ENCODE measurements at regions not wholly inside any gene's neighbourhood (a gene's known extent, or its start where the extent isn't known, plus 50 kb on each side); places are given as distances from the start of the nearest gene placed in this dataset.

GRCh38 chr13:88670509-88670908 lies 999.3 kb downstream of the SLITRK5 start:
- Histone ChIP-seq H2BK12ac (ENCODE audit: low read length) (no peak overlapping the region), H4K12ac (ENCODE audit: low read depth, low read length) (no peak overlapping the region), H3K27ac (ENCODE audit: low read depth, low read length) (no peak overlapping the region), H4K8ac (ENCODE audit: low read depth, low read length) (no peak overlapping the region), H3K79me2 (ENCODE audit: control insufficient read depth, insufficient read depth, low read length, poor library complexity) (no peaks in the 10 kb centered on the region), H3K18ac (ENCODE audit: low read length) (no peak overlapping the region), H2BK120ac (ENCODE audit: insufficient read depth, low read length, poor library complexity) (no peak overlapping the region), H3K79me1 (ENCODE audit: low read length) (no peaks in the 10 kb centered on the region), H3K9me3 (ENCODE audit: insufficient read depth, low read depth, low read length) (no peaks in the 10 kb centered on the region), H2BK5ac (ENCODE audit: low read depth, low read length, poor library complexity) (no peak overlapping the region), H3K4ac (ENCODE audit: low read depth, low read length) (no peak overlapping the region), H3K27me3 (ENCODE audit: insufficient read depth, low read length) (no peaks in the 10 kb centered on the region), H3K4me2 (ENCODE audit: low read length) (no peak overlapping the region), H3K36me3 (ENCODE audit: control insufficient read depth in 1 of 2, insufficient read depth in 2 of 2, low read length in 2 of 2) (no peaks in the 10 kb centered on the region), H4K91ac (ENCODE audit: low read depth, low read length) (no peak overlapping the region), H3K23ac (ENCODE audit: low read length) (no peak overlapping the region), H2AK5ac (ENCODE audit: low read length) (no peak overlapping the region), H2AFZ (ENCODE audit: insufficient read depth, low read length, poor library complexity) (no peak overlapping the region), H3K4me3 (ENCODE audit: low read depth, low read length) (no peak overlapping the region), H3K4me1 (ENCODE audit: control insufficient read depth in 1 of 2, insufficient read depth in 2 of 2, low read length in 2 of 2) (no peaks in the 10 kb centered on the region), H3K9ac (ENCODE audit: low read length) (no peak overlapping the region), H3K14ac (ENCODE audit: low read length) (no peak overlapping the region)
- no peak for DNase-seq
- whole genome bisulfite sequencing (ENCODE audit: extremely low coverage, insufficient coverage, insufficient read length), result no CpG with 5 or more reads among the region's 1 CpG

- H2BK5ac ChIP-seq (ENCODE audit: low read depth, low read length, poor library complexity), result no peak overlapping the region
Observed at GRCh38 chr13:88674841-88675240, 1003.7 kb downstream of the SLITRK5 start.

DNA sequence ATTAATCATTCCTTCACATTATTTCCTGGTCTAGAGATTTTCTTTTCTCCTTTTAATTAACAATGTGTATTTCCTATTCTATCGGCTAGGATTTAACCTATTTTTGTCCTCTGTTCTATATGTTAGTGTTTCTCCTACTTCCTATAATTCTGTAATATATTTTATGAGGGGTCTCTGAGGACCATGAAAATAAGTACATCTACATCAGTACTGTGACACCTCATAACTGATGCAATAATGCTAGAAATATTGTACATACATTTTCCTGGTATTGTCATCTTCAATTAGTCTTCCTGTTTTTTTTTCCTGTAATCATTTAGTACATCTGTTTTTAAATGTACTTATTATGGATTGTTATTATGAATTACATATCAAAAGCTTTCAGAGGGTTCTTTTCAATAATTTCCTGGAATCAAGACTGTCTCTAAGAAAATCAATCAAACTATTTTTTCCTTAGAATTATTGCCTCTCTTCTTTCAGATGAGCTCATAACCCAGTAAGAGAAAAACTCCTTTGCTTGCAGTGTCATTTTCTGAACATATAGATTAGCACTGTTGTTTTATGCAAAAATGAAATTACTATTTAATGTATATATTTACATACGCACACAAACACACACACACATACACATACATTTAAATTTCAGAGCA lies 1004.3 kb downstream of the SLITRK5 start:
- Histone ChIP-seq H2BK12ac (ENCODE audit: low read length) (no peak overlapping the region), H4K91ac (ENCODE audit: low read depth, low read length) (no peak overlapping the region), H3K27me3 (ENCODE audit: insufficient read depth, low read length) (no peaks in the 10 kb centered on the region), H3K4ac (ENCODE audit: low read depth, low read length) (no peak overlapping the region), H2AFZ (ENCODE audit: insufficient read depth, low read length, poor library complexity) (no peak overlapping the region), H3K79me2 (ENCODE audit: control insufficient read depth, insufficient read depth, low read length, poor library complexity) (no peaks in the 10 kb centered on the region), H4K12ac (ENCODE audit: low read depth, low read length) (no peak overlapping the region), H3K4me2 (ENCODE audit: low read length) (no peak overlapping the region), H3K14ac (ENCODE audit: low read length) (no peak overlapping the region), H4K8ac (ENCODE audit: low read depth, low read length) (no peak overlapping the region), H2AK5ac (ENCODE audit: low read length) (no peak overlapping the region), H3K18ac (ENCODE audit: low read length) (no peak overlapping the region), H3K23ac (ENCODE audit: low read length) (no peak overlapping the region), H3K9ac (ENCODE audit: low read length) (no peak overlapping the region), H2BK120ac (ENCODE audit: insufficient read depth, low read length, poor library complexity) (no peak overlapping the region), H2BK5ac (ENCODE audit: low read depth, low read length, poor library complexity) (no peak overlapping the region), H3K9me3 (ENCODE audit: insufficient read depth, low read depth, low read length) (no peaks in the 10 kb centered on the region), H3K36me3 (ENCODE audit: control insufficient read depth in 1 of 2, insufficient read depth in 2 of 2, low read length in 2 of 2) (no peaks in the 10 kb centered on the region), H3K79me1 (ENCODE audit: low read length) (no peaks in the 10 kb centered on the region), H3K4me3 (ENCODE audit: low read depth, low read length) (no peak overlapping the region), H3K4me1 (ENCODE audit: control insufficient read depth in 1 of 2, insufficient read depth in 2 of 2, low read length in 2 of 2) (no peaks in the 10 kb centered on the region), H3K27ac (ENCODE audit: low read depth, low read length) (no peak overlapping the region)
- no peak for DNase-seq
- WGBS (ENCODE audit: extremely low coverage, insufficient coverage, insufficient read length), result no CpG with 5 or more reads among the region's 2 CpGs

More at GRCh38 chr13:88674841-88675240, 1003.7 kb downstream of the SLITRK5 start:
- Histone ChIP-seq H2AK5ac (ENCODE audit: low read length) (no peak overlapping the region), H3K18ac (ENCODE audit: low read length) (no peak overlapping the region), H3K9ac (ENCODE audit: low read length) (no peak overlapping the region), H3K4me3 (ENCODE audit: low read depth, low read length) (no peak overlapping the region), H3K23ac (ENCODE audit: low read length) (no peak overlapping the region), H3K4ac (ENCODE audit: low read depth, low read length) (no peak overlapping the region), H2AFZ (ENCODE audit: insufficient read depth, low read length, poor library complexity) (no peak overlapping the region), H3K9me3 (ENCODE audit: insufficient read depth, low read depth, low read length) (no peaks in the 10 kb centered on the region), H2BK12ac (ENCODE audit: low read length) (no peak overlapping the region), H4K8ac (ENCODE audit: low read depth, low read length) (no peak overlapping the region), H3K79me1 (ENCODE audit: low read length) (no peaks in the 10 kb centered on the region), H3K36me3 (ENCODE audit: control insufficient read depth in 1 of 2, insufficient read depth in 2 of 2, low read length in 2 of 2) (no peaks in the 10 kb centered on the region), H3K27me3 (ENCODE audit: insufficient read depth, low read length) (no peaks in the 10 kb centered on the region), H4K91ac (ENCODE audit: low read depth, low read length) (no peak overlapping the region), H3K79me2 (ENCODE audit: control insufficient read depth, insufficient read depth, low read length, poor library complexity) (no peaks in the 10 kb centered on the region), H3K4me2 (ENCODE audit: low read length) (no peak overlapping the region), H3K14ac (ENCODE audit: low read length) (no peak overlapping the region), H4K12ac (ENCODE audit: low read depth, low read length) (no peak overlapping the region), H2BK120ac (ENCODE audit: insufficient read depth, low read length, poor library complexity) (no peak overlapping the region), H3K4me1 (ENCODE audit: control insufficient read depth in 1 of 2, insufficient read depth in 2 of 2, low read length in 2 of 2) (no peaks in the 10 kb centered on the region), H3K27ac (ENCODE audit: low read depth, low read length) (no peak overlapping the region)
- WGBS (ENCODE audit: extremely low coverage, insufficient coverage, insufficient read length), result no CpG with 5 or more reads among the region's 2 CpGs
- DNase-seq, result no peak

GRCh38 chr13:88676016-88676415 lies 1004.8 kb downstream of the SLITRK5 start:
- Histone ChIP-seq H3K27ac (ENCODE audit: low read depth, low read length) (no peak overlapping the region), H2BK5ac (ENCODE audit: low read depth, low read length, poor library complexity) (no peak overlapping the region), H3K4me2 (ENCODE audit: low read length) (no peak overlapping the region), H4K12ac (ENCODE audit: low read depth, low read length) (no peak overlapping the region), H3K79me2 (ENCODE audit: control insufficient read depth, insufficient read depth, low read length, poor library complexity) (no peaks in the 10 kb centered on the region), H4K8ac (ENCODE audit: low read depth, low read length) (no peak overlapping the region), H3K27me3 (ENCODE audit: insufficient read depth, low read length) (no peaks in the 10 kb centered on the region), H3K23ac (ENCODE audit: low read length) (no peak overlapping the region), H3K9me3 (ENCODE audit: insufficient read depth, low read depth, low read length) (no peaks in the 10 kb centered on the region), H3K9ac (ENCODE audit: low read length) (no peak overlapping the region), H2BK120ac (ENCODE audit: insufficient read depth, low read length, poor library complexity) (no peak overlapping the region), H2BK12ac (ENCODE audit: low read length) (no peak overlapping the region), H3K18ac (ENCODE audit: low read length) (no peak overlapping the region), H2AFZ (ENCODE audit: insufficient read depth, low read length, poor library complexity) (no peak overlapping the region), H3K4me3 (ENCODE audit: low read depth, low read length) (no peak overlapping the region), H2AK5ac (ENCODE audit: low read length) (no peak overlapping the region), H3K4ac (ENCODE audit: low read depth, low read length) (no peak overlapping the region), H3K4me1 (ENCODE audit: control insufficient read depth in 1 of 2, insufficient read depth in 2 of 2, low read length in 2 of 2) (no peaks in the 10 kb centered on the region), H3K79me1 (ENCODE audit: low read length) (no peaks in the 10 kb centered on the region), H3K14ac (ENCODE audit: low read length) (no peak overlapping the region), H4K91ac (ENCODE audit: low read depth, low read length) (no peak overlapping the region), H3K36me3 (ENCODE audit: control insufficient read depth in 1 of 2, insufficient read depth in 2 of 2, low read length in 2 of 2) (no peaks in the 10 kb centered on the region)
- DNase-seq, result no peak

Measured in trophoblast cell (in vitro differentiated cells and primary cell).